Stimulated activated CD4-positive, alpha-beta T cell treated with anti-CD3 and anti-CD28 coated beads, Interleukin-1b, Interleukin-23, amount 100 ng/mL, for 24 hours (primary cell): ENCODE measurements at regions not wholly inside any gene's neighbourhood (a gene's known extent, or its start where the extent isn't known, plus 50 kb on each side); places are given as distances from the start of the nearest gene placed in this dataset.
"Not testable (repeated sequence)": the region's sequence is repeated elsewhere in the genome, so short reads cannot be mapped to it uniquely, and the experiment has no call there.

Experiments
- DNase-seq, 4 experiments: peaks; one replicate each; pipeline ENCODE4 v3.0.0-alpha.2; 2020; ENCODE audit warnings: low read depth in 4 of 4, low spot score in 1 of 4

DNA sequence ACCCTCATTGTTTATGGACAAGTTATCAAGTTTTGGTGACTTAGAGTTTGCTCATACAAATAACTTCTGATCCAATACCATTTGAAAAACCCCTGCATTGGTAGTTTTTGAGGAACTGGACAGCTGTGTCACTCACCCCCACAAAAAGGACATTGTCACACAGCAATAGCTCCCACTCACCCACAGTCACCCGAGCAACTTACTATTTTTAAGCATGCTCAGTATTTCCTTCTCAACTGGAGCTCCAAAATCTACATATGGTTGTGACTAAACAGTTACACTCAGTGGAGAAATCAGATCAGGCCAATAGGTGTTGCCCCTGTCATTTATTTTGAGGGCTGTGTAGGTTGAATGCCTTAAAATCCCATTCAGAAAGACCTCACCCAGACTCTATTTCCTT lies 165.2 kb upstream of the AUTS2 start:
- DNase-seq: no peak

DNA sequence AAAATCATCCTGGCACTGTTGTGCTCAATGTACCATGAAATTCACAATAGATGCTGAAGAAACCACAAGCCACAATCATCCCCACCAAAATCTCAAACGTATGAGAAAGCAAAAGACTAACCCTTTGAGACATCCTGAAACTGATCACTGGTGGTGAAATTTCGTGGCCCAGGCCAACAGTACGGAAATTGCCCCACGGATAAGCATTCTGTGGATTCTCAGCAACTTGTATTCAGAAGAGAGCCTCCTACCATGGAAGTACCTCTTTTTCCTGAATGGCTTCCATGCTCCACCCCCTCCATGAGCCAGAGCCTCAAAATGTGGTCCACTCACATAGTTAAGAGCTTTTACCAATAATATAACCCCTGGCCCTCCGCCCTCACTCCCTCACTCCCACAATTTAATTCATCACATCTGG lies 163.9 kb upstream of the AUTS2 start:
- no peak for DNase-seq

DNA sequence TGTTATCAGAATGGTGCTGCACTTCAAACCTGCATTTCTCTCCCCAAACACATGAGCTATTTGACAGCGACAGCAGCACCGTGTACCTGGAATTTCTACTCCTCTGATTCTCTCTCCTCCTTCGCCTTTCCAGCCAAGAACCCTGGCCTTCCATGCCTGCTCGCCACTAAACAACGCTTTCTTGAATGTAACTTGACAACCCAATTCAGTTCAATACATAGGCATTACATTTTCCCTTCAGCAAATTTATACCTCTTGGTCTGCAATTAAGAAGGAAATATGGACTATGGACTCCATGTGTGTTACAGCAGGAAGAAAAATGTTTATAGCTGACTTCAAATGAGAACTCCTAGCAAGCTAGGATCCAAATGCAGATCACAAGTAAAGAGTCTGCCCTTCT lies 162.6 kb upstream of the AUTS2 start:
- DNase-seq: no peak

DNA sequence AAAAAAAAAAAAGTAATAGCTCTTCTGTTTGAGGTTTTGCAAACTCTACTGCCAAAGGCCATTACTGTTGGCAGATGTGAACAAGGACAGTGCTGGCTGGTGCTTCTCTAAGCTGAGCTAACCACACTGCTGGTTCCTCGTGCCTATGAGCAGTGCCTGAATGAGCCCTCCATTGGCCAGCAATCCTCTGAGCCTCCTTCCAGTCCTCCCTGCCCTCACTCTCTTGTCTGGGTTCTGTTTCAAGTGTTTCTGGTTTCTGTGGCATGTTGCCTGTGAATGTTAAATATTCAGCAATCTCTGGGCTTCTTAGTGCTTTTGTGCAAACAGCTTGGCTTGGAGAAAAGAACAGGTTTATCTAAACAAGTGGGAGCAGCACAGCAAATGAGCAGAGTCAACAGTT lies 161.3 kb upstream of the AUTS2 start:
- DNase-seq: no peak

DNA sequence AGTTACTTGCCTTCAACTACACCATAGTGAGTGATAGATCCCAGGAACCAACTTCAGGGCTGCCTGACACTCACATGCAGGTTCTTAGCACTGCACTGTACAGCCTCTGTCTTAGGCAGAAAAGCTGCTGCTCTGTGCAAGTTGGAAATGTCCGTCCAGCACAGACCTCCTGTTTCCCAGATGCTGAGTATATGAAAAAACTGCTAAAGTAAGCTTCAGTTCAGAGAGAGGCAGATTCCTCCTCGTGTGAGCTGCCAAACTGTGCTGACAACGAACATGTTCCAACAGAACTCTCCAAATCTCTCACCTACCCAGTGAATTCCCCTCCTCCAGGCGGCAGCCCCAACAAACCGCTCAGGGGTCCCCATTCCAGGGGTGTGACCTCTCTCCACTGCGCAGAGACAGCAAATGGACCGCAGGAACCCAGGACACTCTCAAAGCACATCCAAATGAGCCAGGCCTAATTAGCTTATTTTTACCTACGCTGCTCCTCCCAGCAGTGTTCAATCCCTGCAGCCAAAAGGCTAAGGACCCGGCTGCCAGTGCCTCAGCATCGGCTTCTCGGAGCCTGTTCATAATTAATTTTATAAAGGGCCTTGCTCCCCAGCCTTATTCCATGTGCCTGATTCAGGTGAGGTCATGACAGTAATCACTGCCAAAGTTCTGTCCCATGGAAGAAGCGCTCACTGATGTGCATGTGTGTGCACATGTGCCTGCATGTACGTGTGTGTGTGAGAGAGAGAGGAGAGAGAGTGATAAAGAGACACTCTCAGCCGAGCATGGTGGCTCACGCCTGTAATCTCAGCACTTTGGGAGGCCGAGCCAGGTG lies 159.5 kb upstream of the AUTS2 start:
- no peak for DNase-seq

DNA sequence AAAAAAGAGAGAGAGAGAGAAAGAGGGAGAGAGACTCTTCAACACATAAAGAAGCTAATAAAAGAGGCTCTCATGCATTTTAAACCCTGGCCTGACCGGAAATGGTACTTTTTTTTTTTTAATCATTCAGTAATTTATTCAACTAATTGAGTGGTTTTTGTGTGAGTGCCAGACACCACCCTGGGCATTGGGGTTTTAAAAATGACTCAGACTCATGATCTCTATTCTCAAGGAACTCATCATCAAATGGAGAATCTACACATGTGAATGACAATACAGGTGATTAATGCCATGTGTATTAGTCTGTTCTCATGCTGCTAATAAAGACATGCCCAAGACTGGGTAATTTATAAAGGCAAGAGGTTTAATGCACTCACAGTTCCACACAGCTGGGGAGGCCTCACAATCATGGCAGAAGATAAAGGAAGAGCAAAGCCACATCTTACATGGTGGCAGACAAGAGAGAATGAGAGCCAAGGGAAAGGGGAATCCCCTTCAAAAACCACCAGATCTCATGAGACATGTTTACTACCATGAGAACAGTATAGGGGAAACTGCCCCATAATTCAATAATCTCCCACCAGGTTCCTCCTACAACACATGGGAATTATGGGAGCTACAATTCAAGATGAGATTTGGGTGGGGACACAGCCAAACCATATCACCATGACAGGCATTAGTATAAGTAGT lies 158.5 kb upstream of the AUTS2 start:
- DNase-seq: no peak

DNA sequence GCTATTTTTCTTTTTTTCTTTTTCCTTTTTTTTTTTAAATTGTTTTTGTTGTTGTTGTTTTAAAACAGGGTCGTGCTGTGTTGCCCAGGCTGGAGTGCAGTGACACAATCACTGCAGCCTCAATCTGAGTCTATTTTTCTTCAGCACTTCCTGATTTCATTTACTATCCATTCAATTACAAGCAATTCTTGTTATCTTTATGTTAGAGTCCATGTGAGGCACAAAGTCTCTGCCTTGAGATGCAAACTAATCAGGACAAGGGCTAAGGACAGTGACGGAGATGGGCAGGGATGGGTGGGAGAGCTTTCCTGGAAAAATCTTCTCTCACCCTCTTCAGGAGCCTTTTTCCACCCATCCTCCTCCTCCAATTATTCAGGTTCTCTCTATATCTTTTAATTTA lies 157.3 kb upstream of the AUTS2 start:
- DNase-seq: no peak

DNA sequence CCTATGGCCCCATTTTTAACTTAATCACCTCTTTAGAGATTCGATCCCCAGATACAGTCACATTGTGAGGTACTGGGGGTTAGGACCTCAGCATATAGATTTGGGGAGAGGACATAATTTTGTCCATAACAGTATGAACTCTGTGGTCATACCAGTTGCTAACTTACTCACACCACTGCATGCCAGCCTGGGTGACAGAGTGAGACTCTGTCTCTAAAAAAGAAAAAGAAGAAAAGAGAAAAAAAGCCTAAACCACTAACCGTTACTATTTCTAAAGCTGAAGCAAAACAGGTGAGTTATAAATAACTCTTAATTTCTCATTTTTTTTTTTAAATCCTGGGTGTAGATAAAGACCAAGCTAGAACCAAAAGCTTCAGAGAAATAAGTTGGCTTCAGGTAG lies 155.1 kb upstream of the AUTS2 start:
- no peak for DNase-seq

DNA sequence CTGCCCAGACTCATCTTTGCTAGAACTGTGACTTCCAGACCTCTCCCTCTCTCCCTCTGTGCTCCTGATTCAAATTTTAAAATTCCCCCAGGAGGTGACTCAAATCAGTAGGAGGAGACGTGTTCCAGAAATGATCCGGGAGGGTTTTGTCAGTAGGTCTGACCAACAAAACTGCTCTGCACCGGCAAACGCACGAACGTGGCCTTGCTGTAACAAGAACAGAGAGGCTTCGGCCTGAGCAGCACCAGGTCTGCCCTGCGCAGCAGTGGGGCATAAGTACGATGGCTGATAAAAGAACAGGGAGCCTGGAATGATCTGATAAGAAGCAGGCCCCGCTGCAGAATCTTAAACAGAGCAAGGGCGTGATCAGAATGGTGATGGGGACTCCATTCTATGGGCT lies 152.7 kb upstream of the AUTS2 start:
- DNase-seq: no peak

DNA sequence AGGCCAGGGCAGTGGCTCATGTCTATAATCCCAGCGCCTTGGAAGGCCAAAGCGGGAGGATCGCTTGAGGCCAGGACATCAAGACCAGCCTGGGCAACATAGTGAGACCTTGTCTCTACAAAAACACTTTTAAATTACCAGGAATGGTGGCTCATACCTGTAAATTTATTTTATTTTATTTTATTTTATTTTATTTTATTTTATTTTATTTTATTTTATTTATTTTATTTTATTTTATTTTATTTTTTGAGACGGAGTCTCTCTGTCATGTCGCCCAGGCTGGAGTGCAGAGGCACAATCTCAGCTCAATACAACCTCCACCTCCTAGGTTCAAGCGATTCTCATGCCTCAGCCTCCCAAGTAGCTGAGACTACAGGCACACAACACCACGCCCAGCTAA lies 152.1 kb upstream of the AUTS2 start:
- DNase-seq: not testable (repeated sequence)

DNA sequence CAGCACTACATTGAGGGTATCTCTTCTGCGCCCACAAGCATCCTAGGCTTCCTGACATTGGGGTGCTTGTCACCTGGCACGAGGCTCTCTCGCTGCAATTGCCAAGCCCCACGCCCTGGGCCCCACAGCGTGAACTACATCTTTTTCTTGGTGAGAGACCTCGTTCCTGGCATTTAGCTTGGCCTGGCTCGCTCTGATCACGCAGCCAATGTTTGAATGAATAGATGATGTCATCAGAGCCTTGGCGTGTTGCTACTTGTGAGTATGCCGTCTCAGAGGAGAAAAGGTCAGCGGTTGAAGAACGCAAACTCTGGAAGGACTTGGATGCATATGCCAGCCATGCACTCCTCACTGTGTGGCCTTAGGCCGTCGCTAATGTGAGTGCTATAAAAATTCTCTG lies 150.2 kb upstream of the AUTS2 start:
- DNase-seq: no peak

DNA sequence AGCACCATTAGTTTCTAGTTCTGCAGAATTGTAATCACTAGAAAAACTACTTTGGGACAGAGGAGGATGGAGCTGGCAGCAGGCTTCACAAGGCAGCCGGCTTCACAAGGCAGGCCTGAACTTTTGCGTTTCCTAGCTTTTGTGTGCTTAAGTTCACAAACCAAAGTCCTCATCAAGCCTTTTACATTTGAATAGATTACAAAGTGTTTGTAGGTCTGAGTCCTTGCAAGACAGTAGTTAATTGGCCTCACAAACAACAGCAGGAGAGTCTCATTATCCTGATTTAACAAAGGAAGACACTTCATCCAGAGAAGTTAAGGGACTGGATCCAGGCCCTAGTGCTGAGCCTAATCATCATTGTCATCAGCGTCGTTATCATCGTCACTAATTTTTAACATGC lies 147.8 kb upstream of the AUTS2 start:
- DNase-seq: no peak

DNA sequence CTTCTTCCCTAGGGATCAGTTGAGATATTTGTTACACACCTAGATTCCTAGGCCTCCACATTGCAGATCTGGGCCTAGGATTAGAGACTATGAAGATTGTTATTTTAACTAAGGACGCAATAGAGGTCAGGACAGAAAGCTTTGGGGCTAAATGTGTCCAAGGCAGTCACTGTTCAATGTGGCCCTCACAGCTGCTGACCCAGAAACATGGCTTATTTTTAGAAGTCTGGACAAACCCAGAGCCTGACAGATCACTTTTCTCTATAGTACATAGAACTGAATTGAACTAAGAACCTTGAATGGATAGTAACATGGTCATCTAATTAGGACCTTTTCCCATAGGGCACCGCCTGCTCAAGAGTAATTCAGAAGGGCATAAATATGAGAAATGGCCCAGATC lies 146.6 kb upstream of the AUTS2 start:
- DNase-seq: no peak

DNA sequence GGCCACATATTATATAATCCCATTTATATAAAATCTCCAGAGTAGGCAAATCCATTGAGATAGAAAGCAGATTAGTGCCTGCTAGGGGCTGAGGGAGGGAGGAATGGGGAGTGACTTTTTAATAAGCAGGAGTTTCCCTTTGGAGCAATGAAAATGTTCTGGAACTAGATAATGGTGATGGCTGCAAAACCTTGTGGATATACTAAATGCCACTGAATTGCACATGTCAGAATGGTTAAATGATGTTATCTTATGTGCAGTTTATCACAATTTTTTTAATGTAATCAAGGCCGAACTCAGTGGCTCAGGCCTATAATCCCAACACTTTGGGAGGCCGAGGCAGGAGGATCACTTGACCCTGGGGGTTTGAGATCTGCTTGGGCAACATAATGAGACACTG lies 145.5 kb upstream of the AUTS2 start:
- DNase-seq: no peak

DNA sequence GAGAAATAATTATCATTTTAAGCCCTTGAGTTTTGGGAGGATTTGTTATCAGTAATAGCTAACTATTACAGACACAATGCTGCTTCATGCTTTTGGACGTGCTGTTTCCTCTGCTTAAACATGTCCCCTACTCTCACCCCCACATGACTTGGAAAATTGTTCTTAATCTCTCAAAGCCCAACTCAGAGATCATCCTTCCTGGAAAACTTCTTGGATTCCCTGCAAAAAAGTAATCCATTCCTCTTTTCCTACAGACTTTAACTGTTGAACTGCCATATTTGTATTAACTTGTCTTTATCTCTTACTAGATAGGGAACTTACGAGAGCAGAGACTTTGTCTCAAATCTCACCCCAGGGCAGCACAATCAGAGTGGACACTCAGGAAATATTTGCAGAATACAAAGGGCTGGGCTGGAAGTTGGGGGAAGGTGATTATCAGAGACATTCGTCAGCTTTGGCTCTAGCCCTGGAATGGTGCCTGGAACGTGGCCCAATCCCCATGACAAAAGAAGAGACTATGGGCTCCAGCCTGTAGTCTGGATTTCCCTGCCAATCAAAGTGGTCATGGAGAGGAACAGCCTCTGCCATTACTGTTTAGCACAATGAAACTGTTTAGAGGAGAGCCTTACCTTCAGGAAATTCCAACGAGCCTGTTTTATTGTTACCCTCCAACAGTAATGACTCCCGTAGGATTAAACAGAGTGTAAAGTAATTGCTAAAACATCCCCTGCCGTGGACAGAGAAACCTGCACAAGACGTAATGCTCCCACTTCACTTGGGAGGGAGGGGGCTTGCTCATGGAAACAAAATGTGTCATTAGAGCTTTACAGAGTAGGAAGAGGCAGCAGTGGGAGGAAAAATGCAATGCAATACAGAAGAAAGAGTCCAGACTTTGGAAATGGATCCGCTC lies 140.4 kb upstream of the AUTS2 start:
- DNase-seq: no peak

DNA sequence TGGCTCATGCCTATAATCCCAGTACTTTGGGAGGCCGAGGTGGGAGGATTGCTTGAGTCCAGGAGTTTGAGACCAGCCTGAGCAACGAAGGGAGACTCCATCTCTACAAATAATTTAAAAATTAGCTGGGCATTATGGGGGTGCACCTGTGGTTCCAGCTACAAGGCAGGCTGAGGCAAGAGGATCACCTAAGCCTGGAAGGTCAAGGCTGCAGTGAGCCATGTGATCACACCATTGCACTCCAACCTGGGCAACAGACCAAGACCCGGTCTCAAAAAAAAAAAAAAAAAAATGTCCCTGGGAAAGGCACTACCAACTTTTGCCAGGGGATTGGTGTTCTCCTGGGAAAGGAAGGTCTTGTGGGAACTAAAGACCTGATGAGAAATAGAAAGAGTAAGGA lies 134.2 kb upstream of the AUTS2 start:
- DNase-seq: no peak

DNA sequence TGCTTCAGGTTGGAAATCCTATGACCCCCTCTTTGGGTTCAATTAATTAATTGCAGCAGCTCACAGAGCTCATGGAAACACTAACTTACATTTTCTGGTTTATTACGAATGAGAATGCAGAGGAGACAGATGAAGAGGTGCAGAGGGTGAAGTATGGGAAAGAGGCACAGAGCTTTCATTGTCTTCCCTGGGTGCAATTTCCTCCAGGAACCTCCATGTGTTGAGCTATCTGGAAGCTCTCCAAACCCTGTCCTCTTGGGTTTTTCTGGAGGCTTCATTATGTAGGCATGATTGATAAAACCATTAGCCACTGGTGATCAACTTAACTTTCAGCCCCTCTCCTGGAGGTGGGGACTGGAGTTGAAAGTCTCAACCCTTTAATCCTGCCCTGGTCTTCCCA lies 133.0 kb upstream of the AUTS2 start:
- no peak for DNase-seq

DNA sequence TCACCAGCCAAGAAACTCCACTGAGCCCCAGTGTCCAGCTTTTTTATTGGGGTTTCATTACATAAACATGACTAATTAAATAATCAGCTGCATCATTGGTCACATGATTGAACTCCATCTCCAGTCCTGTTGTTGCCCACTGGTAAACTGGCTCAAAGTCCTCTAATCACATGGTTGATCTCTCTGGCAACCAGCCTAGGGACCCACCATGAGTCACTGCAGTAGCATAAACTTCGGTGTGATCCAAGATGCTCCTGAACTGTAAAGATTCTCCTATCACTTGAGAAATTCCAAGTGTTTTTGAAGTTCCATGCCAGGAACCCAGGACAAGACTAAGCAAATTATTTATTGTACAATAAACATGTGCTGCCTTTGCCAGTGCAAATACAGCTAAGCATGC lies 130.4 kb upstream of the AUTS2 start:
- DNase-seq: no peak

DNA sequence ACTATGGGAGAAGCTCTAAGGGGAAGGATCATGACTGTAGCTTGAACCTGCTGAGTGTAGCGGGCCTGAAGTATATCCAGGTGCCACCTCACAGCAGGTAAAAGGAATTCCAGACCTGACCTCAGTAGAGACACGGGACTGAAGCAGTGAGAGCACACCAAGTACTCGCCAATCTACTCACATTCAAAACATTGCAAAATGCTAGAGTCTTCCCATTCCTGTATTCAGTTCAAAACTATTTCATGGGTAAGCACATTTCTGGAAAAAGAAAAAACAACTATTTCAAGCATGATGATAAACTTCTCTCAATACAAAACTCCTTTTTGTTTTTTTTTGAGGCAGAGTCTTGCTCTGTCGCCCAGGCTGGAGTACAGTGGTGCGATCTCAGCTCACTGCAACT lies 121.9 kb upstream of the AUTS2 start:
- no peak for DNase-seq

DNA sequence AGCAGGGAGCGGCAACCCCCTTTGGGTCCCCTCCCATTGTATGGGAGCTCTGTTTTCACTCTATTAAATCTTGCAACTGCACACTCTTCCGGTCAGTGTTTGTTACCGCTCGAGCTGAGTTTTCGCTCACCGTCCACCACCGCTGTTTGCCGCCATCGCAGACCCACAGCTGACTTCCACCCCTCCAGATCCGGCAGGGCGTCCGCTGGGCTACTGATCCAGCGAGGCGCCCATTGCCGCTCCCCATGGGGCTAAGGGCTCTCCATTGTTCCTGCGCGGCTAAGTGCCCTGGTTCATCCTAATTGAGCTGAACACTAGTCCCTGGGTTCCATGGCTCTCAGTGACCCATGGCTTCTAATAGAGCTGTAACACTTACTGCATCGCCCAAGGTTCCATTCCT lies 115.6 kb upstream of the AUTS2 start:
- no peak for DNase-seq

DNA sequence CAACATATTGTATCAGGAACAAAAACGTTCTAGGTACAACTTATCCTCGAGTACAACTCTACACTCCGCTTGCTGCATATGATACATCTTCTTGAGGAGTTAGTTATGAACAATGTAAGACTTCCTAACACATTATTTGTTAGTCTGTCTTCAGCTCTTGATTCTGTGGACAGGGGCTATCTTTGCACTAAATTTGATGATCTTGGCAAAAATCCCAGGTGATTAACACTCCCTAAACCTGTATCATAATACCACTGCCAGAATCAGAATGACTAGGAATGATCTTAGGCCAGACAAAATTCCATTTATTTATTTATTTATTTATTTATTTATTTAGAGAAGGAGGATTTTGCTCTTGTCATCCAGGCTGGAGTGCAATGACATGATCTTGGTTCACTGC lies 108.7 kb upstream of the AUTS2 start:
- DNase-seq: no peak

DNA sequence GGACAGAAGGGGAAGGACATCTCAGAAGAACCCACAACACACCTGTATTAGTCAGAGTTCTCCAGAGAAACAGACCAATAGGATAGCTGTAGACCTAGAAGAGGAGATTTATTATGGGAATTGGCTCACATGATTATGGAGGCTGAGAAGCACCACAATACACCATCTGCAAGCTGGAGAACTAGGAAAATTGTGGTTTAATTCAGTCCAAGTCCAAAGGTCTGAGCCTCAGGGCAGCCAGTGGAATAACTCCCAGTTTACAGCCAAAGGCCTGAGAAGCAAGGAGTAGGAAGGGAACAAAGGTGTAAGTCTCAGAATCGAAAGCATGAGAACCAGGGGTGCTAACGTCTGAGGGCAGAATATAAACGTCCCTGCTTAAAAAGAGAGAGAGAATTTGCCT lies 99.6 kb upstream of the AUTS2 start:
- DNase-seq: no peak
